ENCODE measurements at regions not wholly inside any gene's neighbourhood (a gene's known extent, or its start where the extent isn't known, plus 50 kb on each side); places are given as distances from the start of the nearest gene placed in this dataset.

- no peak for TF ChIP-seq CTCF (IDR thresholded peaks at IDR 0.05; ENCODE audit: poor library complexity)
- no peak for TF ChIP-seq EZH2 (IDR thresholded peaks at IDR 0.05; ENCODE audit: borderline replicate concordance)
- no peak for TF ChIP-seq EZH2phosphoT487 (IDR thresholded peaks at IDR 0.05; ENCODE audit: low read depth, severe bottlenecking, unreplicated experiment)
Measured at GRCh38 chr9:108702681-108703080, 153.1 kb downstream of the ACTL7B start.
